ENCODE measurements at regions not wholly inside any gene's neighbourhood (a gene's known extent, or its start where the extent isn't known, plus 50 kb on each side); places are given as distances from the start of the nearest gene placed in this dataset.

DNA sequence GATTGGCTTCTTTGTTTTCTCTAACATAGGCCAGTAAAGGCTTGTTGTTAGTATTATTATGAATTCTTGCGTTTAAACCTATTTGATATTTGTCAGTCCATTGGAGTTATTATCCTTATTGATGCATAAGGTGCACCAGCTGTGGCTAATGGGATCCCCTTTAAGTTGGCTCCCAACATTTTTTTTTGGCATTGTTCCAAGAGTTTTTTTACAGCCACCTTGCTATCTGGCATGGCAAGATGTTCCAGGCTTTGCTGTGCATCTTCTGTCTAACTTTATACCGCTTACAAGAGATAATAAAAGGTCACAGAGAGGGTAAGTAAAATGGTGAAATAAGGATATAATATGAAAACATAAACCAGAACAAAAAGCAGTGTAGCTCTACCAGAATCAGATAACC, 157.5 kb upstream of the TACR1 start:
- TF ChIP-seq, protein P1, sequence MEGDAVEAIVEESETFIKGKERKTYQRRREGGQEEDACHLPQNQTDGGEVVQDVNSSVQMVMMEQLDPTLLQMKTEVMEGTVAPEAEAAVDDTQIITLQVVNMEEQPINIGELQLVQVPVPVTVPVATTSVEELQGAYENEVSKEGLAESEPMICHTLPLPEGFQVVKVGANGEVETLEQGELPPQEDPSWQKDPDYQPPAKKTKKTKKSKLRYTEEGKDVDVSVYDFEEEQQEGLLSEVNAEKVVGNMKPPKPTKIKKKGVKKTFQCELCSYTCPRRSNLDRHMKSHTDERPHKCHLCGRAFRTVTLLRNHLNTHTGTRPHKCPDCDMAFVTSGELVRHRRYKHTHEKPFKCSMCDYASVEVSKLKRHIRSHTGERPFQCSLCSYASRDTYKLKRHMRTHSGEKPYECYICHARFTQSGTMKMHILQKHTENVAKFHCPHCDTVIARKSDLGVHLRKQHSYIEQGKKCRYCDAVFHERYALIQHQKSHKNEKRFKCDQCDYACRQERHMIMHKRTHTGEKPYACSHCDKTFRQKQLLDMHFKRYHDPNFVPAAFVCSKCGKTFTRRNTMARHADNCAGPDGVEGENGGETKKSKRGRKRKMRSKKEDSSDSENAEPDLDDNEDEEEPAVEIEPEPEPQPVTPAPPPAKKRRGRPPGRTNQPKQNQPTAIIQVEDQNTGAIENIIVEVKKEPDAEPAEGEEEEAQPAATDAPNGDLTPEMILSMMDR (IDR thresholded peaks at IDR 0.05): no peak
- TF ChIP-seq POLR2A (IDR thresholded peaks at IDR 0.05): no peak

Measured in testis (tissue), 2 donors.